Keratinocyte (primary cell): ENCODE measurements at regions not wholly inside any gene's neighbourhood (a gene's known extent, or its start where the extent isn't known, plus 50 kb on each side); places are given as distances from the start of the nearest gene placed in this dataset.

ENCODE experiments used
- DNase-seq: peaks from one replicate; pipeline ENCODE4 v3.0.0-alpha.2; 2011; ENCODE audit warnings: low read depth, missing footprints, low spot score
- FAIRE-seq: peaks from 2 replicates; lab custom pipeline; 2011; peaks lifted over from hg19 to GRCh38; lab: Jason Lieb, UNC
- H2AFZ ChIP-seq: 2 replicates; pipeline ENCODE4 v1.6.0; 2012; ENCODE audit warnings: low read length, control low read depth, inconsistent platforms; ENCODE audit not compliant: control insufficient read depth
- H3K27ac ChIP-seq: 2 replicates; pipeline ENCODE4 v1.5.1; 2011; ENCODE audit warnings: low read length; ENCODE audit not compliant: control insufficient read depth, insufficient read depth
- H3K27me3 ChIP-seq: 3 replicates; pipeline ENCODE4 v1.6.0; 2011; ENCODE audit warnings: low read length; ENCODE audit not compliant: control insufficient read depth, insufficient read depth; ENCODE audit errors: extremely low read depth
- H3K36me3 ChIP-seq, 2 experiments: 2 replicates in 1 of 2; 3 replicates in 1 of 2; pipeline ENCODE4 v1.5.1; 2011; ENCODE audit warnings: low read length in 2 of 2, mild to moderate bottlenecking in 1 of 2; ENCODE audit not compliant: control insufficient read depth in 2 of 2, insufficient read depth in 2 of 2; ENCODE audit errors: extremely low read depth in 1 of 2
- H3K4me1 ChIP-seq: 3 replicates; pipeline ENCODE4 v1.5.1; 2011; ENCODE audit warnings: low read length; ENCODE audit not compliant: control insufficient read depth, insufficient read depth; ENCODE audit errors: extremely low read depth
- H3K4me2 ChIP-seq: 3 replicates; pipeline ENCODE4 v1.6.0; 2011; ENCODE audit warnings: low read depth, low read length; ENCODE audit not compliant: control insufficient read depth, insufficient read depth; ENCODE audit errors: extremely low read depth
- H3K4me3 ChIP-seq, 3 experiments: fragments of 200-600 bp in 1 of 3; sonication (generic) in 1 of 3; 2 replicates in 2 of 3; 3 replicates in 1 of 3; pipeline ENCODE4 v1.5.1; 2011 to 2016; ENCODE audit warnings: low read length in 3 of 3, mild to moderate bottlenecking in 3 of 3, control low read depth in 2 of 3, inconsistent platforms in 1 of 3, low read depth in 1 of 3, mixed read lengths in 1 of 3, mixed run types in 1 of 3, moderate library complexity in 1 of 3; ENCODE audit not compliant: control insufficient read depth in 2 of 3, insufficient read depth in 2 of 3; ENCODE audit errors: extremely low read depth in 1 of 3
- H3K79me2 ChIP-seq: 2 replicates; pipeline ENCODE4 v1.6.0; 2012; ENCODE audit warnings: low read length; ENCODE audit not compliant: control insufficient read depth, insufficient read depth
- H3K9ac ChIP-seq: 3 replicates; pipeline ENCODE4 v1.6.0; 2011; ENCODE audit warnings: low read length; ENCODE audit not compliant: control insufficient read depth, insufficient read depth; ENCODE audit errors: extremely low read depth
- H3K9me1 ChIP-seq: 3 replicates; pipeline ENCODE4 v1.6.0; 2011; ENCODE audit warnings: low read length; ENCODE audit not compliant: control insufficient read depth, insufficient read depth; ENCODE audit errors: extremely low read depth
- H3K9me3 ChIP-seq: 2 replicates; pipeline ENCODE4 v1.5.1; 2012; ENCODE audit warnings: low read depth, low read length; ENCODE audit not compliant: control insufficient read depth
- H4K20me1 ChIP-seq: 3 replicates; pipeline ENCODE4 v1.6.0; 2011; ENCODE audit warnings: low read length; ENCODE audit not compliant: control insufficient read depth, insufficient read depth; ENCODE audit errors: extremely low read depth
- EZH2 ChIP-seq: IDR thresholded peaks from one replicate; pipeline ENCODE4 v1.6.1; 2012; ENCODE audit warnings: inconsistent platforms, mild to moderate bottlenecking, low read length, moderate library complexity
- dilution Hi-C: fragments of 300-500 bp; cut with MboI; formaldehyde crosslinking; loops from one replicate; pipeline ENCODE4 v1.7.0; 2020; ENCODE audit warnings: low sequenced_read_pairs; ENCODE audit not compliant: extremely low pct_ligation_motif_present
- TF ChIP-seq, protein P1 (sequence below), 3 experiments: IDR thresholded peaks in 1 of 3; conservative IDR thresholded peaks in 1 of 3; optimal IDR thresholded peaks in 1 of 3; 2 replicates in 2 of 3; 3 replicates in 1 of 3; pipeline versions ENCODE3 to v1.5.1; 2011; ENCODE audit warnings: low read length in 3 of 3, mild to moderate bottlenecking in 3 of 3, moderate library complexity in 2 of 3, control low read depth in 1 of 3, inconsistent platforms in 1 of 3; ENCODE audit not compliant: insufficient read depth in 2 of 3; ENCODE audit errors: extremely low read depth in 1 of 3

DNA sequence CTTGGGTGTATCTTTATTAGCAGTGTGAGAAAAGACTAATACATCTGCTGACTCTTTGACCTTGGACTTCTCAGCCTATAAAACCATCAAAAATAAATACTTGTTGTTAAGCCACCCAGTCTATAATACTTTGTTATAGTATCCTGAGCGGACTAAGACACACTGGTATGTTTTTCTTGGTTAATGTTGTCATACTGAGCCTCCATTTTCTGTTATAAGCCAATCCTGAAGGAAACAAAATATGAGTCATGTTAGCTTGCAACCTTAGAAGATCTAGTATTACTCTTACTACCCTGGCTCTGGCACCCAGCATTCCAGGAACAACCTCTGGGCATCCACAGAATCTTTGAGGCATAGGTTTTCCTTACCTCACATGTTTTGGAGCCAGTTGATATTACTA, 307.2 kb downstream of the FRK start:
- no peak for DNase-seq
- Histone ChIP-seq H3K27ac (no peak overlapping the region), H3K9me3 (no peaks in the 10 kb centered on the region), H3K9ac (no peak overlapping the region), H2AFZ (no peak overlapping the region), H3K4me1 (no peaks in the 10 kb centered on the region), H3K4me2 (no peak overlapping the region), H3K36me3 (no peaks in the 10 kb centered on the region), H3K9me1 (no peaks in the 10 kb centered on the region), H3K27me3 (no peaks in the 10 kb centered on the region), H3K79me2 (no peaks in the 10 kb centered on the region), H4K20me1 (no peaks in the 10 kb centered on the region), H3K4me3 (no peak overlapping the region)
- dilution Hi-C loops = no loop called here
- TF ChIP-seq, protein P1, sequence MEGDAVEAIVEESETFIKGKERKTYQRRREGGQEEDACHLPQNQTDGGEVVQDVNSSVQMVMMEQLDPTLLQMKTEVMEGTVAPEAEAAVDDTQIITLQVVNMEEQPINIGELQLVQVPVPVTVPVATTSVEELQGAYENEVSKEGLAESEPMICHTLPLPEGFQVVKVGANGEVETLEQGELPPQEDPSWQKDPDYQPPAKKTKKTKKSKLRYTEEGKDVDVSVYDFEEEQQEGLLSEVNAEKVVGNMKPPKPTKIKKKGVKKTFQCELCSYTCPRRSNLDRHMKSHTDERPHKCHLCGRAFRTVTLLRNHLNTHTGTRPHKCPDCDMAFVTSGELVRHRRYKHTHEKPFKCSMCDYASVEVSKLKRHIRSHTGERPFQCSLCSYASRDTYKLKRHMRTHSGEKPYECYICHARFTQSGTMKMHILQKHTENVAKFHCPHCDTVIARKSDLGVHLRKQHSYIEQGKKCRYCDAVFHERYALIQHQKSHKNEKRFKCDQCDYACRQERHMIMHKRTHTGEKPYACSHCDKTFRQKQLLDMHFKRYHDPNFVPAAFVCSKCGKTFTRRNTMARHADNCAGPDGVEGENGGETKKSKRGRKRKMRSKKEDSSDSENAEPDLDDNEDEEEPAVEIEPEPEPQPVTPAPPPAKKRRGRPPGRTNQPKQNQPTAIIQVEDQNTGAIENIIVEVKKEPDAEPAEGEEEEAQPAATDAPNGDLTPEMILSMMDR (optimal IDR thresholded peaks at IDR 0.05 in 1 of 3, IDR thresholded peaks at IDR 0.05 in 1 of 3, conservative IDR thresholded peaks at IDR 0.05 in 1 of 3; ENCODE audit: extremely low read depth in 1 of 3, insufficient read depth in 2 of 3, low read length in 3 of 3) = no peak
- no peak for FAIRE-seq

DNA sequence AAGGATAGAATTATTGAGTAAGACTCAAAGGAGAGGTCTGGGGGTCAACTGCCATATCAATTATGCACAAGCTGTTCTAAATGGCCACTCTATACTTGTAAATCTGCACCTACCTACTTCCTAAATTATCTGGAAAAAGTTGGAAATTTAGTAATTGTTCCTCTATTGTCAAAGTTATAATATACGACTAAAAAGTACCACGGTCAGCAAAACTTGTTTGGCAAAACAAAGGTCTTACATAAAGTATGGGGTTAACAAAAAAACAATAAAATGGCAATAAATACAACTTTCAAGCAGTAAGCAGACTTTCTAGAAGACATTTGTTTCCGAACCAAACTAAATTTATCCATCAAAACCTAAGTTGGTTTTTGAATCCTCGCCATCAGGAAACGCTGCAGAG, 309.7 kb downstream of the FRK start:
- Histone ChIP-seq H3K9me3 (no peaks in the 10 kb centered on the region), H3K27ac (no peak overlapping the region), H2AFZ (no peak overlapping the region), H3K9me1 (no peaks in the 10 kb centered on the region), H3K36me3 (no peaks in the 10 kb centered on the region), H3K79me2 (no peaks in the 10 kb centered on the region), H3K27me3 (no peaks in the 10 kb centered on the region), H3K4me2 (no peak overlapping the region), H4K20me1 (no peaks in the 10 kb centered on the region), H3K4me1 (no peaks in the 10 kb centered on the region), H3K4me3 (no peak overlapping the region), H3K9ac (no peak overlapping the region)
- DNase-seq (no peak), FAIRE-seq (no peak)
- TF ChIP-seq, protein P1 (optimal IDR thresholded peaks at IDR 0.05 in 1 of 3, IDR thresholded peaks at IDR 0.05 in 1 of 3, conservative IDR thresholded peaks at IDR 0.05 in 1 of 3; ENCODE audit: extremely low read depth in 1 of 3, insufficient read depth in 2 of 3, low read length in 3 of 3) = no peak
- no peak for TF ChIP-seq EZH2
- dilution Hi-C loops = no loop called here
